NCI-H82 treated with DMSO at 0.1 percent for 48 hours (cell line): ENCODE measurements at regions not wholly inside any gene's neighbourhood (a gene's known extent, or its start where the extent isn't known, plus 50 kb on each side); places are given as distances from the start of the nearest gene placed in this dataset.
"Not testable (repeated sequence)": the region's sequence is repeated elsewhere in the genome, so short reads cannot be mapped to it uniquely, and the experiment has no call there.

ENCODE experiments used
- DNase-seq: peaks from one replicate; lab custom pipeline; 2025; ENCODE audit not compliant: unreplicated experiment; lab: John Stamatoyannopoulos, UW

DNA sequence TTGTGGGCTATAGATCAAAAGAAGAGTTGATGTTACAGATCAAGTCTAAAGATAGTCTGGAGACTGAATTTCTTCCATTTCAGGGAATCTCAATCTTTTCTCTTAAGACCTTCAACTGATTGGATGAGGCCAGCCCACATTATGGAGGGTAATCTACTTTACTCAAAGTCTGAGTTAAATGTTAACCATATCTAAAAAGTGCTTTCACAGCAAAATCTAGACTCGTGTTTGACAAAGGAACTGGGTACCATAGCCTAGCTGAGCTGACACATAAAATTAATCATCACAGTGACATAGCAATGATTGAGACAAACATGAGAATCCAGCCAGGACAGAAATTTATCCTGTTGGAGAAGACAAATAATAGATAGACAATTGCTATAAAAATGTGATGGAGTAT lies 407.9 kb upstream of the GRM7 start:
- no peak for DNase-seq

DNA sequence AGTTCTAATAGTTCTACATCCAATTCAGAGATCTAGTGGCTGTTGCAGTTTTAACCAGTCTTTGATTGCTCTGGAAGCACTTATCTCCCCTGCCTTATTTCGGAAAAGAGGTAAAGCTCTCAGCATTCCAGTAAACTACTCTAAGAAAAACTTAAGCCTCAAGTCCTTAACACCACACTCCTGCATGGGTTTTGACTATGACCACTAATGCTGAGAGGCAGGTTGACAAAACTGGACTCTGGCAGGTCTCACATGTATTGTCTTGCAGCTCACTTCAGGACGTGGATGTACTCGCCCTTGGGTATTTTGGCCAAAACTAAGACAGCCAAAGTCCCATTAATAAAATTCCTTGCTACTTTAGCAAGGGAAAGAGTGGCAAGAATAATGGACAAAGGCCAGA lies 405.9 kb upstream of the GRM7 start:
- no peak for DNase-seq

DNA sequence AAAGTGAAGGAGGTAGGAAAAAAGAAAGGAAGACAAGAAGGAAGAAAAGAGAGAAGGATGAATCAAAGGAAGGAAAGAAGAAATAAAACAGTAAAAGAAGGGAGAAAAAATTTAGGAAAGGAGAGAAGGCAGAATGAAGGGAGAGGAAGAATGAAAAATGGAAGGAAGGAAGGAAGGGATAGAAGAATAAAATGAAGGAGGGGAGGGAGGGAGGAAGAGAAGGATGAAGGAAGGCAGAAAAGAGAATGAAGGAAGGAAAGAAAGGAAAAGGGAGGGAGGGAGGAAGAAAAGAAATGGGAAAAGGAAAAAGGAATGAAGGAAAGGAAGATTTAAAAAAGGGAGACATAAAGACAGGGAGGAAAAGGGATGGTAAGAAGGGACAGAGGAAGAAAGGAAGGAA lies 393.7 kb upstream of the GRM7 start:
- DNase-seq = no peak

DNA sequence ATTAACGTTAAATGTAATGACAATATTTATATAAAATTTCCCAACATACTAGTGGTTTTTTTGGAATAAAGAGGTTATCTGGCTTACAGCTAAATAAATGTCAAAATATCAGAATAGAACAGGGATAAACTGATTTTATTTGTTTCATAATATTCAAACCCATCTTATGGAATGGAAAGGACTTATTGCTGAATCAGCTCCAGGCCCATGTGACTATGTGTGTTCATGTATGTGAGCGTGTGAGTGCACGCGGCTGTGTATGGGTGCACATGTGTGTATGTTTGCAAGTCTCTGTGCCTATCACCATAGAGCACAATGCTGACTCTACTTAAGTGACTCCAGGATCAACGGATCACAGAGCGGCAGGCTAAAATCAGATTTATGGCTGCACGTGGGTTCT lies 392.3 kb upstream of the GRM7 start:
- DNase-seq = peak; percentile 35

DNA sequence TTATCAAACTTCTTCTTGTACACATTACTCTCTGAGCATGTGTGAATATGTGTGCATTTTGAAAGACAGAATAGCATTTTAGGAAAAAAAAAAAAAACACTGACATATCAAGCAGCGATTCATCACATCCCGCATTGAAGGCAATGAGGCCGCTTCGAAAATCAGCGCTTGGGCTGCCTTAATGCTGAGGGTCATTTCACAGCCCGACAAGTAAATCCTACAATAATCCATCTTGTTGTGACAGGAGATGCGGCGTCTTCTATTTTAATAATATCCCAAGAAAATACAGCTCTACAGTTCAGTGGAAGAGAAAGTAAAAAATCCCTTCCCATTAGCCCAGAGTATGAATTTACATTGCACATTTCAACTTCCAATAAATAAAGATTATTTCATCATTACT lies 389.2 kb upstream of the GRM7 start:
- no peak for DNase-seq

DNA sequence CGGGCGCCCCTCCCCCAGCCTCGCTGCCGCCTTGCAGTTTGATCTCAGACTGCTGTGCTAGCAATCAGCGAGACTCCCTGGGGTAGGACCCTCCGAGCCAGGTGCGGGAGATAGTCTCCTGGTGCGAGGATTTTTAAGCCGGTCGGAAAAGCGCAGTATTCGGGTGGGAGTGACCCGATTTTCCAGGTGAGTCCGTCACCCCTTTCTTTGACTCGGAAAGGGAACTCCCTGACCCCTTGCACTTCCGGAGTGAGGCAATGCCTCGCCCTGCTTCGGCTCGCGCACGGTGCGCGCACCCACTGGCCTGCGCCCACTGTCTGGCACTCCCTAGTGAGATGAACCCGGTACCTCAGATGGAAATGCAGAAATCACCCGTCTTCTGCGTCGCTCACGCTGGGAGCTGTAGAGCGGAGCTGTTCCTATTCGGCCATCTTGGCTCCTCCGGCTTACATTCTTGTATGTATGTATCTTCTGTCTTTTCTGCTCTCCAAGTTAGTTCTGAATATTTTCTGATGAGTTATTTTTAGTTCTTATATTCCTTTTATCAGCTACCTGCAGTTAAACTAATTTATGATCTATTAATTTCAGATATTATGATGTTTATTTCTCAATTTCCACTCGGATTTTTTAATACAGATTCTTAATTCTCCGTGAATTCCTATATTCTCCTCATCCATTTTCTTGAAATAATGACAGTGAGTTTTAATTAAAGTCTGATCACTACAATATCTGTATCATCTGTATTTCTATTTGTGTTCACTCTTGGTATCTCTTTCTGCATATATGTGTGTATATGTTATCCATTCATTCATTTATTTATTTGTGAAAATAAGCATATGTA lies 370.2 kb upstream of the GRM7 start:
- DNase-seq = not testable (repeated sequence)

DNA sequence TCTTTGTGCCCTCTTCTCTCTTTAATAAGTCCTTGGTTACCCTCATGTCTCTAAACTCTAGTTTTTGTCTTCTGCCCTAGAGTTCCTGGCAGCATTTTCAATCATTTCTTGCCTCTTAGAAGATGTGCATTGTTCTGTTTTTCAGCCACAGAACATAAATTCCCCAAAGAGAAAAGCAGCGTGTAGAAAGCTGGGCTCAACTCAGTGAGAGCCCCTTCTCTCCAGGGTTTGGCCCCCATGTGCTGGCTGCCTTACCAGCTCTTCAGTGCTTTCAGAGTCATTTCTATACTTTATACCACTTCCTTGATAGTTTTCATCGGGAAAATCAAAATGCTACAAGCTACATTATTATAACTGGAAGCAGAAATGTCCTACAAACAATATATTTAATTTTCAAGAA lies 369.1 kb upstream of the GRM7 start:
- no peak for DNase-seq

DNA sequence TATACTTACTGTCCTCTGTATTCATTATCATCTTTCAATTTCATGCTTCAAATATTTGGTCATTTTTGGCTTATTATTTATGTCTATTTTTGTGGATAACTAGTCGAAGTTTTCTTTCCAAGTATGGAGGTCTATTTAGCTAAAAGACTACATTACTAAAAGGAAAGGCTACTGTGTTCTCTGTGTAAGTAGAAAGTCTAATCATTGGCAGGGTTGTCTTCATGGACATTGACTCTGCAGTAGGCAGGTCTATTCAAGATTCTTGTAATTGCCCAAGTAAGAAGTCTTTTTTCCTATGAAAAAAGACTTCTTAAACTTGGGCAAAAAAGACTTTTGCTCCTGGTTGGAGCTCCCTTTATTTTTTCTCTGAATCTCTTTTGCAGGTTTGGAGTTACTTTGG lies 368.6 kb upstream of the GRM7 start:
- no peak for DNase-seq

DNA sequence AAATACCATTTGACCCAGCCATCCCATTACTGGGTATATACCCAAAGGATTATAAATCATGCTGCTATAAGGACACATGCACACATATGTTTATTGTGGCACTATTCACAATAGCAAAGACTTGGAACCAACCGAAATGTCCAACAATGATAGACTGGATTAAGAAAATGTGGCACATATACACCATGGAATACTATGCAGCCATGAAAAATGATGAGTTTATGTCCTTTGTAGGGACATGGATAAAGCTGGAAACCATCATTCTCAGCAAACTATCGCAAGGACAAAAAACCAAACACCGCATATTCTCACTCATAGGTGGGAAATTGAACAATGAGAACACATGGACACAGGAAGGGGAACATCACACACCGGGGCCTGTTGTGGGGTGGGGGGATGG lies 362.0 kb upstream of the GRM7 start:
- DNase-seq = not testable (repeated sequence)

DNA sequence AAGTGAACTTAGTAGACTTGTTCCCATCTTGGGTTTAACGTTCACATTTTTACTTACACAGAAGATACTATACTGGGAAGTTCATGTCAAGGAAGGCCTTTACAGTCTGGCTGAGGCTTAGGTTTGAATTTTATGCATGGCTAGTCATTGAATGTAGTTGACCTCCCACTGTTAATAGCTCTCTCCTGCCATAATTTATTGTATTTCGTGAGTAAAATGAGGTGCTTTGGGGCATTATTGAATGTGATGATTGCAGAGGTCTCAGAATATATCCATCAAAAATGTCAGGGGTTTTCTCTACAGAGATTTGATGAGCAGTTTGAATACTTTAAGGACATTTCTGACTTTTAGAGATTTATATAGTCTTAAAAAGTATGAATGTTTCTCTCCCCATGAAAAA lies 356.6 kb upstream of the GRM7 start:
- DNase-seq = no peak

DNA sequence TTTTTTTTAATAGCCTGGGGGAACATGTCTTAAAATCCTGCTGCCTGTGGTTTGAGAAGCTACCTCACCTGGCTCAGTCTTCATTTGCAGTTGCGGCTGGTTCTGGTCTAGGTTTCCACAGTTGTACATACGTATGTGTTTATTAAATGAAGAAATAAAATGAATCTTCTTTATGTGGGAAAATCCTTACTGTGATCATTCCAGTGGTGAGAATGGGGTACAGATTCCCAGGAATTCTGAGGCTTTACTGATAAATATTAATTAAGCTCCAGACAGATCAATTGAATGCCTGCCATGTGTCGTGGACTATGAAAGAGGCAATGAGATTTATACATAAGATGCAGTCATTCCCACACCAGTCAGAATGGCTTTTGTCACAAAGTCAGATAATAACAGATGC lies 356.1 kb upstream of the GRM7 start:
- no peak for DNase-seq

DNA sequence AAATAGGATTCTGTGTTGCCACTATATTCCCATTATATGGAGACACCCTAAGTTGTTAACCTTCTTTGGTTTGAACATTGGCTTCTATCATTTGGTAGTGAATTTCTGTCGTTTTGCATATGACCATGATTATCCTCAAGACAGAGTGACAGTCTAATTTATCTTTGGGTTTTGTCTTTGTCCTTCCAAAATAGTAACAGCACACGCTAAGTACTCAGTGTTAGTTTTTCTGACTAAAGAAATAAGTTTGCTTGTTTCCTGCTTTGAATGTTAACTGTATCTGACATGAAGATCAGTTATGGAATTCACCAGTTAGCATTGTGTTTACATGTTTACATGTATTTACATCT lies 352.5 kb upstream of the GRM7 start:
- DNase-seq = no peak

DNA sequence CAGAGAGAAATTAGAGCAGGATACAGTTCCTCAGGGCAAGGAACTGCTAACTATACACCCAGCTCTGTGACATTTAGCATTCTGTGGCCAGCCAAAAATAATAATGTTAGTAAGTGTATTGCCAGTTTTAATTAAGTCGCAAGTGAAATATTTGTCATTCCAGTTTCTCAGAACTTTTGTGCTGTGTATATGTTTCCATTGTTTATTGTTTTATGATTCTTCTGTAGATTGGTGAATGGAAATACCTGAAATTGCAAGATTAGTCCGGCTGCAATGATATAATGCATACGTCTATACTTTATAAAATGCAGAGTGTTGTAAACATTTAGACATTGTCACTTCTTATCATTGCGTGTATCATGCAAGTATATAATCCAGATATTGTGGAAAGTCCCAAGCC lies 351.3 kb upstream of the GRM7 start:
- DNase-seq = no peak

DNA sequence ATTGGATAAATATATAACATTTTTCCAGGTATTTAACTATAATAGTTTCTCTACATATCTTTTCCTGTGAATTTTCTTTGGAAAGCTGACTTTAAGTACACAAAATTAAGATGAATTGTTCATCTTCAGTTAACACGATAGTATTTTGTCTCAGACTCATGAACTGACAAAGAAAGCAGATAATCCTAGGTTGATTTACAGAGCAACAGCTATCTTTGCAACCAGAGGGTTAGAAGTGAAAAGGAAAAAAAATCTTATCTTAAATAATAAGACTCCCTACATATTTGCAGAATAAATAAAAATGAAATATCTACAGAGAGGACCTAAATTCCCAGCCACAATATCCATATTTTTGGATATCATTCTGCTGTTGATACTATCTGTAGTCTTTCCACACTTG lies 350.2 kb upstream of the GRM7 start:
- DNase-seq = no peak

DNA sequence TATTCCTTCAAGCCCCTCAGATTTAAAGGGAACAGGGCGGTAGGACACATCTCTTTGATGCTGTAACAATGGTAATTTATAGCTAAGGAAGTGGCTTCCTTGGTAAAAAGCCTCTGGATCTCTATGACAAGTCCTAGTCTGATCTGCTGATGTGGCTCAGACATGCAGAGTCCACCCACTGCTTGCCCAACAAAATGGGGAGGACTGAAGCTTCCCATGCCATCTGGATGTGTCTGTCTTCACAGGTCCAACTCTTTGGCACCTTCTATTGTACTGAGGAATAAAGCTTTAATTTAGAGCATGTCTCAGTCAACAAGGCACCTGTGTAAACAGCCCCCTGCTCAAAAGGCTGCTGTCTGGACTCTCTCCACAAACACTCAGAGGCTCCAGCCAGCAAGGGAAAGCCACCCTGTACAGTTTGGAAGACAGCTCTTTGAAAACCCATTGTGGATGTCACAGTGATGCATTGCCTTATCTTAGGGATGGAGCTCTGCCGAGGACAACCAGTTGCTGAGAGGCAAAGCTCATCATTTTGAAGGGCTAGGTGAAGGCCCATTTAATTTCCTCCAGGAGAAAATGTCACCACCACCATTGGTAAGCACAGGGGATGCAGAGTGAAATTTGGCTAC lies 348.6 kb upstream of the GRM7 start:
- DNase-seq = no peak

DNA sequence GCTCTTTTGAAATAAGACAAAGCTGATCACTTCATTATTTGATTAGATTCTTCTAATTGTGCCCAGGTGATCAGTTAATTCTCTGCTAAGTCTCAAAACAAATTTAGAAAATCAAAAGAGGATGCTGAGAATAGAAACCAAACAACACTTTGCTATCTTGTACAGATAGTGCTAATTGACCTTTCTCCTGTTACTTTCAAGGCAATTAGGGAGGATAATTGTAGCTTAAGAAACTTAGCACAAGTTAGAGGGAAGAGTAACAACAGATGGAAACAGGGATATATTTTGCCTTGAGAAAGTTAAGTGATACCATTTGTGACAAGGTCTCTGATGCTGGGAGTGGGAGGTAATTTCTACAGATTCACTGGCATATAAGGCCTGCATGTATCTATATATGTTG lies 344.8 kb upstream of the GRM7 start:
- DNase-seq = peak; percentile 6

DNA sequence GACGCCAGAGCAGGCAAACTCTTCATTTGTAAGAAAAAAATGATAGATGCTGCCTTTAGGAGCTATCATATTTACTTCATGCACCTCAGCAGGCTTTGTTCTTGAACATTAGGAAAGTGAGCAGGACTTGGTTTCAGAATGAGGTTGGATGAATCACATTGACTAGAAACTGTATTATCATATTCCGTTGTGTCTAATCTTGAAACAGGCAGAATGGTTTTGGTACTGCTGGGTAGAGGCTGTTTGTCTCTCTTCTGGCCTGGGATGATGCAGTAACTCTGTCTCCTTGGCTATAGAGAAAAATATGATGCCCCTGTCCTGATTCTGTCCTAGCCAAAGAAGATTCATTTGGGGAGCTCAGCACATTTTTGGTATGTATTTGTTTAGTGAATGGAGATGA lies 344.2 kb upstream of the GRM7 start:
- no peak for DNase-seq

DNA sequence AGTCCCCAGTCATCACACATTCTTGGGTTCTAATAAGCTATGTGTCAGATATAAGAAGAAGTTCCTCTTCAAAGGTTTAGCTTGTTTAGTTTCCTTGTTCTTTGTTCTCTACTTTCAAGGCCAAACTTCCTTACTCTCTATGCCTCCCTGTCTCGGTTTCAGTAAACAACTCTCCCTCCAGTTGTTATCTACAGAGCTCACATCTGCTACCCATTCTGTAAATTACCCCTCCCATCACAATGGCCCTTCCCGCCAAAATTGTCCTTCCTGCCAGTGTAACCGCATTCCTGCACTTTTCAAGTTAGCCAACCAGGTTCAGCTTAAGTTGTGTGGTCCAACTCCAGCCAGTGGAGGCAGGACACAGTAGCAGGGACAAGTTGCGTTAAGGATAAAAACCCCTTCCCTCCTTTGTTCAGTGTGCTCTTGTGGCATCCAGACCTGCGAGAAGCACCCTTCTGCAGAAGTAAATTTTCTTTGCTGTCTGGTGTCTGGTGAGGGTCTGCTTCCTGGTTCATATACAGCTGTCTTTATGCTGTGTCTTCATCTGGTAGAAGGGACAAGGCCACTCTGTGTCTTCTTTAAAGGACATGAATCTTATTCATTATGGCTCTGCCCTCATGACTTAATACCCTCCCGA lies 342.1 kb upstream of the GRM7 start:
- no peak for DNase-seq

DNA sequence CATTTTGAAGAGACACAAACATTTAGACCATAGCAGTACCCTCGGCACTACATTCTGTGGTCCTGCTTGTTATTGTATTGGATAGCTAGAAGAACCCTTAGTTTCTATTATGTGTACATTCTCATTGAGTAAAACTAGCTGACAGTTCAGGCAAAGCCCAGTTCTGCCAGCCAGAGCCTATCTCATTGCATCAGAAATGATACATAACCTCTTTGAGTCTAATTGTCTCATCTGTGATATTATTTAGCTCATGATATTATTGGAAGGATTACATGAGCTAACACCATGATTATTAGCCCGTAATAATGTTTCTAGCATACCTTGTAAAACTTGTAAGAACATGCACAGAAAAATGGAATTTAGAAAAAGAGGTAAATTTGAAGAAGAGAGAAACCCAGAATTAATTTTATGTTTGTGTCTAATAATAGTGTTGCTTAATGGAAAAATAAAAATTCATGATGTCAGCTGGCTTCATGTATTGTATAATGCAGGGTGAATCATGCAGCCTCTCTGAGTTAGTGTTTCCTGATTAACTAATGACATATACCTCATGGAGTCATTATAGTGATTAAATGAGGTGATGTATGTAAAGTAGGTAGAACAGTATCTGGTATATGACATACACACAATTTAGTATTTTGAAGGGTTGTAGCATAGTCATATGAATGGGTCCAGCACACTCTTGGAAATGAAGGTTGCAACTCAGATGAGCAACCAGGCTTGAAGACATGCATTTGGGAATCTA lies 339.4 kb upstream of the GRM7 start:
- no peak for DNase-seq

DNA sequence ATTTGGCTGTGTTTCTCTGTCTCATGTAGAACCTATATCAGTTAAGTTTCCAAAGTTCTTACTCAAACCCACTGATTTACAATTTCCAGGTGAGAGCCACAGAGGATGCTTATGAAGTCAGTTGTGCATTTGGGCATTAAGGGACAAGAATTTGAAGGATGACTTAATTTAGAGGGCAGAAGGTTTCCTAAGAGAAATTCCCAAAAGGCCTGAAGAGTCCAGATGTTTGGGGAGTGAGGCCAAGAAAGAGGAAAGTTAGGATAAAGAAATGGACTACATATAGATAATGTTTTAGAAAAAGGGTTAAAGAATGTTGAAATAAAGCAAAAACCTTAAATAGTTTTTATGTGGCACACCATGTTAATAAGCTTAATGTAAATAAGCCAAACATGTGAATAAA lies 338.7 kb upstream of the GRM7 start:
- DNase-seq = no peak

DNA sequence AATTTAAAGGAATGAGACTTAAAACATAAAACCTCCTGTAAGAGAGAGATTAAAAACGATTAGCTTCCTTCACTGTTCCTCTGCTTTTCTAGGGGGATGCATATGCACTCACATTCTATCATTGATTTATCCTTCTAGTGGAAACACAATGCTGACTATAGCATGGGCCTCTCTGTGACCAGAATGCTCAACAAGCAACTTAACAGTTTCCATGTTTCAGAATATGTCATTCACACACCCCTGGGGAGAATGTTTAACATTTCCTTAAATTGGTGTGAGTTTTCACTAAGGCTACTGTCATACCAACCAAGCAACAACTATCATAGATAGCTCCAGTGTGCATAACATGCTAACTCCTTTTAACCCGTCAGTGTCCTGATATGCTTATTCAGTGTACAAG lies 337.9 kb upstream of the GRM7 start:
- no peak for DNase-seq

DNA sequence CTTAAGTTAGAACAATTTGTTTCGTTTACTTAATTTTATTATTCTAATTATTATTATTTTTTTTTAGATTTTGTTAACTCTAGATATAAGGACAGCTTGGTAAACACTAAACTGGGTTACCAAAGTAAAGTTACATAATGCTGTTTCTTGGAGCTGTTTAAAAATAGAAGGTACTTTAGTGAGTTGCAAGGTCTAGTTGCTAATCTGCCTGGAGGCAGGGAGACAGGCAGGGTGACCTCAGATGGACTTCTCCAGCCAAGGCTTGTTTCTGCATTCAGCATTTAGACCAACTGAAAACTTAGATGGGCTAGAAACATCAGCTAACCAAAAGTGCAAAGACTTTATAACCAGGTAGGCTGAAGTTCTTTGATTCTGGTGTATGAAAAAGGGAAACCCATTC lies 336.4 kb upstream of the GRM7 start:
- no peak for DNase-seq
